ENCODE measurements at regions not wholly inside any gene's neighbourhood (a gene's known extent, or its start where the extent isn't known, plus 50 kb on each side); places are given as distances from the start of the nearest gene placed in this dataset.

DNA sequence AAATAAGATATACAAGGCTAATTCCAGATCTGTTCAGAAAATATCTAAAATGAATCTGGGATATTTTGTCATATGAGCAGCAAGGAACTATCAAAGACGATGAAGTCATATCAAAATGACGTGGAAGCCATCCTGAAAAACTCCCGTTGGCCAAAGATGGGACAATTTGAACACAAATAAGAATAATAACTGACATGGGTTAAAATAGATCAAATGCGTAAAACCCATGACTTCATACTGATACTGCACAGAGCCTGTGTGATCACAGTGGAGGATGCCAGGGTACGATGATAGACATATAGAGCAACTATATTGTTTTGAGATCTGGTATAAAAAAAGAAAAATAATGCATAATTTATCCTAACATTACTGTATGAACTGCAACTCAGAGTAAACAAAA is 51.0 kb upstream of the PIP5K1B start:
- Mint-ChIP-seq H3K27ac (no peak overlapping the region), H3K27me3 (peaks cover 23% of the 10 kb centered on the region), H3K9me3 (no peaks in the 10 kb centered on the region), H3K36me3 (ENCODE audit: low read depth) (no peaks in the 10 kb centered on the region), H3K4me3 (no peak overlapping the region), H3K4me1 (peaks cover 13% of the 10 kb centered on the region)
- ChIA-PET CTCF (interaction anchor here (1.3 kb wide), 1 partner anchor 17 kb away, joined by 3 read pairs; no protein-coding TSS in a partner anchor), POLR2A (no interaction called here)
- DNase-seq: no peak

All from activated CD4-positive, alpha-beta memory T cell treated with anti-CD3 and anti-CD28 coated beads, Interleukin-2, amount 10 ng/mL, durations not matched to agents 7 days and 5 days (primary cell).